HepG2 (cell line): ENCODE measurements at regions not wholly inside any gene's neighbourhood (a gene's known extent, or its start where the extent isn't known, plus 50 kb on each side); places are given as distances from the start of the nearest gene placed in this dataset.

Source experiments
- CEBPG ChIP-seq: IDR thresholded peaks from 2 replicates; pipeline ENCODE4 v1.6.1; 2016
- DMAP1 ChIP-seq: IDR thresholded peaks from 2 replicates; pipeline ENCODE4 v1.6.1; 2016
- HMG20B ChIP-seq: conservative IDR thresholded peaks from 2 replicates; pipeline ENCODE4 v1.6.1; 2016; ENCODE audit warnings: missing genetic modification reagents, missing compliant biosample characterization
- HOXA7 ChIP-seq: sonication (generic); formaldehyde crosslinking; IDR thresholded peaks from 2 replicates; pipeline ENCODE4 v1.8.1; 2022; ENCODE audit warnings: mild to moderate bottlenecking, missing genetic modification reagents, moderate library complexity
- IRF2 ChIP-seq: IDR thresholded peaks from 2 replicates; pipeline ENCODE4 v1.6.1; 2018; ENCODE audit warnings: missing genetic modification reagents, missing compliant biosample characterization
- KLF9 ChIP-seq: IDR thresholded peaks from 2 replicates; pipeline ENCODE4 v1.6.1; 2016; ENCODE audit warnings: low read depth
- MEIS2 ChIP-seq: sonication (generic); formaldehyde crosslinking; IDR thresholded peaks from 2 replicates; pipeline ENCODE4 v1.9.0; 2021; ENCODE audit warnings: mild to moderate bottlenecking, missing genetic modification reagents
- NFE2L2 ChIP-seq: fragments of 150-350 bp; IDR thresholded peaks from 2 replicates; pipeline ENCODE4 v1.6.1; 2014; ENCODE audit warnings: low read length
- PCBP2 ChIP-seq: fragments of 200-400 bp; formaldehyde crosslinking; optimal IDR thresholded peaks from 2 replicates; pipeline ENCODE3; 2018; ENCODE audit warnings: low read length, low read depth; ENCODE audit not compliant: poor library complexity, severe bottlenecking
- POLR2A ChIP-seq, 2 experiments: IDR thresholded peaks; 2 replicates each; pipeline ENCODE4 v1.6.1; 2011; ENCODE audit warnings: low read depth in 2 of 2, low read length in 2 of 2, mild to moderate bottlenecking in 1 of 2, moderate library complexity in 1 of 2; ENCODE audit not compliant: insufficient read depth in 1 of 2
- POLR2AphosphoS2 ChIP-seq: IDR thresholded peaks from 2 replicates; pipeline ENCODE4 v1.6.1; 2011; ENCODE audit warnings: low read depth, low read length, improper control_type of control experiment
- TAF15 ChIP-seq: fragments of 200-400 bp; formaldehyde crosslinking; IDR thresholded peaks from one replicate; pipeline ENCODE4 v1.6.1; 2018; ENCODE audit warnings: mild to moderate bottlenecking, low read depth, low read length; ENCODE audit not compliant: poor library complexity, severe bottlenecking
- ZBTB21 ChIP-seq: sonication (generic); formaldehyde crosslinking; IDR thresholded peaks from 2 replicates; pipeline ENCODE4 v1.4.0; 2020; ENCODE audit warnings: missing genetic modification reagents
- ZFP36L2 ChIP-seq: sonication (generic); formaldehyde crosslinking; IDR thresholded peaks from 2 replicates; pipeline ENCODE4 v1.4.0; 2020; ENCODE audit warnings: missing genetic modification reagents
- ZKSCAN1 ChIP-seq: fragments of 150-350 bp; IDR thresholded peaks from 2 replicates; pipeline ENCODE4 v1.6.1; 2014; ENCODE audit warnings: low read length
- ZNF274 ChIP-seq: sonication (generic); formaldehyde crosslinking; IDR thresholded peaks from 2 replicates; pipeline ENCODE4 v1.5.1; 2020; ENCODE audit warnings: mild to moderate bottlenecking, missing genetic modification reagents
- ZNF468 ChIP-seq: sonication (generic); formaldehyde crosslinking; IDR thresholded peaks from 2 replicates; pipeline ENCODE4 v1.8.0; 2022; ENCODE audit warnings: mild to moderate bottlenecking, moderate library complexity, missing genetic modification reagents
- ZNF589 ChIP-seq: sonication (generic); formaldehyde crosslinking; conservative IDR thresholded peaks from 2 replicates; pipeline ENCODE4 v1.8.0; 2022; ENCODE audit warnings: mild to moderate bottlenecking, moderate library complexity, missing genetic modification reagents
- ZNF792 ChIP-seq: IDR thresholded peaks from 2 replicates; pipeline ENCODE4 v1.6.1; 2016
- TF ChIP-seq, protein P1 (sequence below): sonication (generic); formaldehyde crosslinking; IDR thresholded peaks from 2 replicates; pipeline ENCODE4 v1.4.0; 2020; ENCODE audit warnings: missing genetic modification reagents, borderline replicate concordance
- TF ChIP-seq, protein P2 (sequence below): sonication (generic); formaldehyde crosslinking; conservative IDR thresholded peaks from 2 replicates; pipeline ENCODE4 v1.4.0; 2020; ENCODE audit warnings: missing genetic modification reagents
- TF ChIP-seq, protein P3 (sequence below): sonication (generic); formaldehyde crosslinking; IDR thresholded peaks from 2 replicates; pipeline ENCODE4 v1.5.1; 2020; ENCODE audit warnings: missing genetic modification reagents, mild to moderate bottlenecking, borderline replicate concordance
- TF ChIP-seq, protein P4 (sequence below): sonication (generic); formaldehyde crosslinking; IDR thresholded peaks from 2 replicates; pipeline ENCODE4 v1.4.0; 2020; ENCODE audit warnings: missing genetic modification reagents, borderline replicate concordance
- TF ChIP-seq, protein P5 (sequence below): sonication (generic); formaldehyde crosslinking; IDR thresholded peaks from 2 replicates; pipeline ENCODE4 v1.4.0; 2020; ENCODE audit warnings: missing genetic modification reagents

DNA sequence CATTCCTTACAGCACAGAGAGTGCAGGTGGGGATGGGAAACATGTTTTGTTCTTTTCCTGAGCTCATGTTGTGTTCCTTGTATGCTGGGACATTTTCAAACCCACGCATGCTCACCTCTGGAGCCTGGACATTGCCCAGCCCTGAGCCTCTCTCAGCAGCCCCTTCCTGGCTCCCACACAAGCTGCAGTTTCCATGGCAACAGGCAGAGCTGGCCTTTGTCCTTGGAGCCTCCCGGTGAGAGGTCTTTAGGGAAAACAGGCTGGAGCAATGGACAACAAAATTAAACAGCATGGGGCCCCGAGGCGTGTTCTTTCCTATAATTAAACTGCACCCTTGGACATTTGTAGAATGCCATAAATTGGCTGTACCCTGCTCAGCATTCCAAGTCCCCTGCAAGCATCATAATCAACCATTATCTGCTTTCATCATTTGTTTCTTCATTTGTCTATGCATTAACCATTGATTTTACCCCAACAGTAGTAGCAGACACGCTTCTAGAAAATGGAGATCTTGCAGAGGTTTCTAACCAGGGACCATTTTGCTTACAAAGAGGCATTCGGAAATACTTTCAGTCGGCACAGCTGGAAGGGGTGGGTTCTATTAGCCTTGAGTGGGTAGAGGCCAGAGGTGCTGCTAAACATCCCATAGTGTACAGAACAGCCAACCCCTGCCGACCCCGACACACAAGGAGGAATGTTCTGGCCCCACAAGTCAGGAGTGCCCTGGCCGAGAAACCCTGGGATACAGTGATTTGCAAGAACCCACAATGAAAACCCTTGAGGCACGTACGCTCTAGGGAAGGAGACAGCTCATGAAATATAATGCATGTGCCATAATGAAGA, 133.4 kb upstream of the PEG3 start (continued):
- TF ChIP-seq, protein P1, sequence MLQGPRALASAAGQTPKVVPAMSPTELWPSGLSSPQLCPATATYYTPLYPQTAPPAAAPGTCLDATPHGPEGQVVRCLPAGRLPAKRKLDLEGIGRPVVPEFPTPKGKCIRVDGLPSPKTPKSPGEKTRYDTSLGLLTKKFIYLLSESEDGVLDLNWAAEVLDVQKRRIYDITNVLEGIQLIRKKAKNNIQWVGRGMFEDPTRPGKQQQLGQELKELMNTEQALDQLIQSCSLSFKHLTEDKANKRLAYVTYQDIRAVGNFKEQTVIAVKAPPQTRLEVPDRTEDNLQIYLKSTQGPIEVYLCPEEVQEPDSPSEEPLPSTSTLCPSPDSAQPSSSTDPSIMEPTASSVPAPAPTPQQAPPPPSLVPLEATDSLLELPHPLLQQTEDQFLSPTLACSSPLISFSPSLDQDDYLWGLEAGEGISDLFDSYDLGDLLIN (CRISPR knock-in tag): no peak
- TF ChIP-seq MEIS2 (CRISPR knock-in tag): no peak
- TF ChIP-seq HOXA7 (CRISPR knock-in tag): no peak
- TF ChIP-seq, protein P2, sequence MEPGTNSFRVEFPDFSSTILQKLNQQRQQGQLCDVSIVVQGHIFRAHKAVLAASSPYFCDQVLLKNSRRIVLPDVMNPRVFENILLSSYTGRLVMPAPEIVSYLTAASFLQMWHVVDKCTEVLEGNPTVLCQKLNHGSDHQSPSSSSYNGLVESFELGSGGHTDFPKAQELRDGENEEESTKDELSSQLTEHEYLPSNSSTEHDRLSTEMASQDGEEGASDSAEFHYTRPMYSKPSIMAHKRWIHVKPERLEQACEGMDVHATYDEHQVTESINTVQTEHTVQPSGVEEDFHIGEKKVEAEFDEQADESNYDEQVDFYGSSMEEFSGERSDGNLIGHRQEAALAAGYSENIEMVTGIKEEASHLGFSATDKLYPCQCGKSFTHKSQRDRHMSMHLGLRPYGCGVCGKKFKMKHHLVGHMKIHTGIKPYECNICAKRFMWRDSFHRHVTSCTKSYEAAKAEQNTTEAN: no peak
- no peak for TF ChIP-seq CEBPG (CRISPR knock-in tag)
- TF ChIP-seq, protein P3, sequence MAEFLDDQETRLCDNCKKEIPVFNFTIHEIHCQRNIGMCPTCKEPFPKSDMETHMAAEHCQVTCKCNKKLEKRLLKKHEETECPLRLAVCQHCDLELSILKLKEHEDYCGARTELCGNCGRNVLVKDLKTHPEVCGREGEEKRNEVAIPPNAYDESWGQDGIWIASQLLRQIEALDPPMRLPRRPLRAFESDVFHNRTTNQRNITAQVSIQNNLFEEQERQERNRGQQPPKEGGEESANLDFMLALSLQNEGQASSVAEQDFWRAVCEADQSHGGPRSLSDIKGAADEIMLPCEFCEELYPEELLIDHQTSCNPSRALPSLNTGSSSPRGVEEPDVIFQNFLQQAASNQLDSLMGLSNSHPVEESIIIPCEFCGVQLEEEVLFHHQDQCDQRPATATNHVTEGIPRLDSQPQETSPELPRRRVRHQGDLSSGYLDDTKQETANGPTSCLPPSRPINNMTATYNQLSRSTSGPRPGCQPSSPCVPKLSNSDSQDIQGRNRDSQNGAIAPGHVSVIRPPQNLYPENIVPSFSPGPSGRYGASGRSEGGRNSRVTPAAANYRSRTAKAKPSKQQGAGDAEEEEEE (CRISPR knock-in tag): no peak
- no peak for TF ChIP-seq PCBP2
- no peak for TF ChIP-seq ZNF468 (CRISPR knock-in tag)
- no peak for TF ChIP-seq POLR2AphosphoS2
- no peak for TF ChIP-seq ZKSCAN1
- TF ChIP-seq, protein P4, sequence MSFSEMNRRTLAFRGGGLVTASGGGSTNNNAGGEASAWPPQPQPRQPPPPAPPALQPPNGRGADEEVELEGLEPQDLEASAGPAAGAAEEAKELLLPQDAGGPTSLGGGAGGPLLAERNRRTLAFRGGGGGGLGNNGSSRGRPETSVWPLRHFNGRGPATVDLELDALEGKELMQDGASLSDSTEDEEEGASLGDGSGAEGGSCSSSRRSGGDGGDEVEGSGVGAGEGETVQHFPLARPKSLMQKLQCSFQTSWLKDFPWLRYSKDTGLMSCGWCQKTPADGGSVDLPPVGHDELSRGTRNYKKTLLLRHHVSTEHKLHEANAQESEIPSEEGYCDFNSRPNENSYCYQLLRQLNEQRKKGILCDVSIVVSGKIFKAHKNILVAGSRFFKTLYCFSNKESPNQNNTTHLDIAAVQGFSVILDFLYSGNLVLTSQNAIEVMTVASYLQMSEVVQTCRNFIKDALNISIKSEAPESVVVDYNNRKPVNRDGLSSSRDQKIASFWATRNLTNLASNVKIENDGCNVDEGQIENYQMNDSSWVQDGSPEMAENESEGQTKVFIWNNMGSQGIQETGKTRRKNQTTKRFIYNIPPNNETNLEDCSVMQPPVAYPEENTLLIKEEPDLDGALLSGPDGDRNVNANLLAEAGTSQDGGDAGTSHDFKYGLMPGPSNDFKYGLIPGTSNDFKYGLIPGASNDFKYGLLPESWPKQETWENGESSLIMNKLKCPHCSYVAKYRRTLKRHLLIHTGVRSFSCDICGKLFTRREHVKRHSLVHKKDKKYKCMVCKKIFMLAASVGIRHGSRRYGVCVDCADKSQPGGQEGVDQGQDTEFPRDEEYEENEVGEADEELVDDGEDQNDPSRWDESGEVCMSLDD: no peak
- TF ChIP-seq TAF15: no peak
- 0 out of 4 replicates have a peak, but pooled peaks of 1 of the 2 experiments have one; percentile 35 for TF ChIP-seq POLR2A (IDR thresholded peaks at IDR 0.05; ENCODE audit: insufficient read depth in 1 of 2, low read depth in 2 of 2, low read length in 2 of 2)
- 0 out of 2 replicates have a peak, but pooled peaks have one; percentile 36 for TF ChIP-seq DMAP1 (CRISPR knock-in tag)
- no peak for TF ChIP-seq ZBTB21 (CRISPR knock-in tag)
- no peak for TF ChIP-seq ZNF589 (CRISPR knock-in tag)
- TF ChIP-seq HMG20B (CRISPR knock-in tag): no peak
- TF ChIP-seq ZNF274 (CRISPR knock-in tag): no peak
- TF ChIP-seq ZFP36L2: no peak
- TF ChIP-seq NFE2L2: no peak
- TF ChIP-seq IRF2 (CRISPR knock-in tag): 0 out of 2 replicates have a peak, but pooled peaks have one; percentile 24
- no peak for TF ChIP-seq KLF9
- no peak for TF ChIP-seq ZNF792 (CRISPR knock-in tag)
- TF ChIP-seq, protein P5, sequence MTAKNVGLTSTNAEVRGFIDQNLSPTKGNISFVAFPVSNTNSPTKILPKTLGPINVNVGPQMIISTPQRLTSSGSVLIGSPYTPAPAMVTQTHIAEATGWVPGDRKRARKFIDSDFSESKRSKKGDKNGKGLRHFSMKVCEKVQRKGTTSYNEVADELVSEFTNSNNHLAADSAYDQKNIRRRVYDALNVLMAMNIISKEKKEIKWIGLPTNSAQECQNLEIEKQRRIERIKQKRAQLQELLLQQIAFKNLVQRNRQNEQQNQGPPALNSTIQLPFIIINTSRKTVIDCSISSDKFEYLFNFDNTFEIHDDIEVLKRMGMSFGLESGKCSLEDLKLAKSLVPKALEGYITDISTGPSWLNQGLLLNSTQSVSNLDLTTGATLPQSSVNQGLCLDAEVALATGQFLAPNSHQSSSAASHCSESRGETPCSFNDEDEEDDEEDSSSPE (CRISPR knock-in tag): 0 out of 2 replicates have a peak, but pooled peaks have one; percentile 24
